T-cell (primary cell): ENCODE measurements at regions not wholly inside any gene's neighbourhood (a gene's known extent, or its start where the extent isn't known, plus 50 kb on each side); places are given as distances from the start of the nearest gene placed in this dataset.

Source experiments
- ATAC-seq, 4 experiments: fragments of 200-7000 bp in 3 of 4; fragments of 150-1000 bp in 1 of 4; cut with Tn5 transposase; replicated peaks in 1 of 4; 1 replicate in 3 of 4; 2 replicates in 1 of 4; pipeline ENCODE4 v1.10.0; 2021; ENCODE audit warnings: moderate library complexity in 3 of 4, mild to moderate bottlenecking in 2 of 4, moderate number of reproducible peaks in 1 of 4
- CTCF ChIA-PET, 2 donors: fragments of 300-600 bp; sonication (Branson Sonifier 250); formaldehyde crosslinking; loops; one replicate each; lab custom pipeline; 2022; ENCODE audit warnings: antibody characterized with exemption in 2 of 2; lab: Charles Lee
- POLR2A ChIA-PET, 2 donors: fragments of 300-600 bp; sonication (Branson Sonifier 250); formaldehyde crosslinking; loops; one replicate each; lab custom pipeline; 2022; ENCODE audit warnings: antibody characterized with exemption in 2 of 2; lab: Charles Lee
- DNase-seq, 35 experiments: peaks; one replicate each; pipeline versions ENCODE4 v3.0.0 to v3.0.0-alpha.2; 2013 to 2023
- H3K27ac ChIP-seq: one replicate; pipeline ENCODE4 v1.5.1; 2013; ENCODE audit warnings: low read length
- H3K27me3 ChIP-seq, 2 experiments: replicated peaks in 1 of 2; 1 replicate in 1 of 2; 2 replicates in 1 of 2; pipeline versions ENCODE4 v1.6.1 to v1.7.0; 2013; ENCODE audit warnings: low read length in 1 of 2, mixed read lengths in 1 of 2; ENCODE audit not compliant: control insufficient read depth in 2 of 2, insufficient read depth in 2 of 2; ENCODE audit errors: extremely low read depth in 1 of 2
- H3K36me3 ChIP-seq, 2 donors: 1 replicate in 1 of 2; 2 replicates in 1 of 2; pipeline versions ENCODE4 v1.6.1 to v1.7.0; 2013; ENCODE audit warnings: low read length in 1 of 2; ENCODE audit not compliant: control insufficient read depth in 2 of 2, insufficient read depth in 1 of 2; ENCODE audit errors: extremely low read depth in 1 of 2
- H3K4me1 ChIP-seq, 2 experiments: 1 replicate in 1 of 2; 2 replicates in 1 of 2; pipeline versions ENCODE4 v1.6.1 to v1.7.0; 2013; ENCODE audit warnings: low read length in 2 of 2, mixed read lengths in 1 of 2; ENCODE audit not compliant: insufficient read depth in 2 of 2, control insufficient read depth in 1 of 2; ENCODE audit errors: extremely low read depth in 1 of 2
- H3K4me3 ChIP-seq, 2 donors: 1 replicate in 1 of 2; 2 replicates in 1 of 2; pipeline versions ENCODE4 v1.5.1 to v1.7.0; 2013; ENCODE audit warnings: mild to moderate bottlenecking in 2 of 2, low read length in 1 of 2, moderate library complexity in 1 of 2; ENCODE audit not compliant: control insufficient read depth in 1 of 2; ENCODE audit errors: extremely low read depth in 1 of 2
- H3K9me3 ChIP-seq: 2 replicates; pipeline ENCODE4 v1.7.0; 2013
- H3K27ac Mint-ChIP-seq, 2 donors: one replicate each; pipeline ENCODE4 v1.8.0; 2020 to 2021; ENCODE audit warnings: mild to moderate bottlenecking in 2 of 2, mixed read lengths in 2 of 2
- H3K27me3 Mint-ChIP-seq, 2 donors: one replicate each; pipeline ENCODE4 v1.8.0; 2021 to 2022; ENCODE audit warnings: mixed read lengths in 2 of 2
- H3K36me3 Mint-ChIP-seq: one replicate; pipeline ENCODE4 v1.8.0; 2021; ENCODE audit warnings: mixed read lengths
- H3K4me1 Mint-ChIP-seq, 3 donors: one replicate each; pipeline ENCODE4 v1.8.0; 2020 to 2022; ENCODE audit warnings: mixed read lengths in 3 of 3, mild to moderate bottlenecking in 1 of 3
- H3K4me3 Mint-ChIP-seq, 3 donors: one replicate each; pipeline ENCODE4 v1.8.0; 2020 to 2022; ENCODE audit warnings: mild to moderate bottlenecking in 3 of 3, mixed read lengths in 3 of 3, moderate library complexity in 3 of 3
- H3K9me3 Mint-ChIP-seq, 3 donors: one replicate each; pipeline ENCODE4 v1.8.0; 2020 to 2022; ENCODE audit warnings: mixed read lengths in 3 of 3
- WGBS: methylation state at CpG from one replicate; pipeline ENCODE4 v1.1.5; 2013; ENCODE audit warnings: missing lambda C conversion rate; ENCODE audit not compliant: insufficient coverage; 5-methylcytosine and 5-hydroxymethylcytosine counted together

- ATAC-seq: no peak
- Mint-ChIP-seq H3K27me3 (peaks cover 8 to 37% of the 10 kb centered on the region in 2 donors), H3K4me1 (no peaks in the 10 kb centered on the region), H3K27ac (no peak overlapping the region), H3K9me3 (no peaks in the 10 kb centered on the region), H3K36me3 (no peaks in the 10 kb centered on the region), H3K4me3 (no peak overlapping the region)
- Histone ChIP-seq H3K36me3 (no peaks in the 10 kb centered on the region), H3K9me3 (no peaks in the 10 kb centered on the region), H3K4me1 (no peaks in the 10 kb centered on the region), H3K27me3 (peaks cover 0 to 3% of the 10 kb centered on the region in 2 experiments), H3K4me3 (no peak overlapping the region), H3K27ac (no peak overlapping the region)
- ChIA-PET POLR2A (no interaction called here), CTCF (no interaction called here)
- no peak for DNase-seq
- WGBS: 46% methylated on average over 15 of the region's 23 CpGs
Observed at GRCh38 chr16:55189682-55190636, 134.0 kb upstream of the IRX6 start.

- no peak overlapping the region for H3K4me3 Mint-ChIP-seq
- ChIA-PET POLR2A (no interaction called here), CTCF (no interaction called here)
- Histone ChIP-seq H3K9me3 (no peaks in the 10 kb centered on the region), H3K4me3 (no peak overlapping the region), H3K36me3 (no peaks in the 10 kb centered on the region), H3K27ac (no peak overlapping the region), H3K27me3 (peaks cover 0 to 3% of the 10 kb centered on the region in 2 experiments), H3K4me1 (no peaks in the 10 kb centered on the region)
- no peaks in the 10 kb centered on the region for H3K4me1 Mint-ChIP-seq
- no peak for DNase-seq
- H3K36me3 Mint-ChIP-seq: no peaks in the 10 kb centered on the region
- peaks cover 9 to 22% of the 10 kb centered on the region in 2 donors for H3K27me3 Mint-ChIP-seq
- no peak overlapping the region for H3K27ac Mint-ChIP-seq
- ATAC-seq: no peak
- no peaks in the 10 kb centered on the region for H3K9me3 Mint-ChIP-seq
Observed at GRCh38 chr16:55192734-55193133, 131.3 kb upstream of the IRX6 start.

- WGBS: 79% methylated on average over 6 of the region's 9 CpGs
- H3K27ac Mint-ChIP-seq: no peak overlapping the region
- DNase-seq (no peak), ATAC-seq (no peak)
- H3K36me3 Mint-ChIP-seq: no peaks in the 10 kb centered on the region
- Histone ChIP-seq H3K27me3 (peaks cover 0 to 5% of the 10 kb centered on the region in 2 experiments), H3K36me3 (no peaks in the 10 kb centered on the region), H3K27ac (no peak overlapping the region), H3K9me3 (no peaks in the 10 kb centered on the region), H3K4me3 (no peak overlapping the region), H3K4me1 (no peaks in the 10 kb centered on the region)
- POLR2A ChIA-PET: no interaction called here
- no peaks in the 10 kb centered on the region for H3K4me1 Mint-ChIP-seq
- no peaks in the 10 kb centered on the region for H3K9me3 Mint-ChIP-seq
- CTCF ChIA-PET: no interaction called here
- H3K27me3 Mint-ChIP-seq: peaks cover 0 to 1% of the 10 kb centered on the region in 2 donors
- no peak overlapping the region for H3K4me3 Mint-ChIP-seq
Observed at GRCh38 chr16:55203570-55203969, 120.4 kb upstream of the IRX6 start.

- H3K36me3 ChIP-seq: no peaks in the 10 kb centered on the region
- Mint-ChIP-seq H3K4me1 (no peaks in the 10 kb centered on the region), H3K4me3 (no peak overlapping the region), H3K36me3 (no peaks in the 10 kb centered on the region), H3K27ac (no peak overlapping the region), H3K27me3 (peaks cover 0 to 1% of the 10 kb centered on the region in 2 donors), H3K9me3 (no peaks in the 10 kb centered on the region)
- ATAC-seq: no peak
- H3K27me3 ChIP-seq: peaks cover 0 to 5% of the 10 kb centered on the region in 2 experiments
- no peak overlapping the region for H3K27ac ChIP-seq
- H3K4me1 ChIP-seq: no peaks in the 10 kb centered on the region
- CTCF ChIA-PET: no interaction called here
- no CpG with 5 or more reads among the region's 1 CpG for WGBS
- H3K9me3 ChIP-seq: no peaks in the 10 kb centered on the region
- no peak overlapping the region for H3K4me3 ChIP-seq
- DNase-seq: no peak
- POLR2A ChIA-PET: no interaction called here
Observed at GRCh38 chr16:55204069-55204468, 119.9 kb upstream of the IRX6 start.

- CTCF ChIA-PET: no interaction called here
- Histone ChIP-seq H3K36me3 (no peaks in the 10 kb centered on the region), H3K9me3 (no peaks in the 10 kb centered on the region), H3K4me3 (no peak overlapping the region), H3K4me1 (no peaks in the 10 kb centered on the region), H3K27ac (no peak overlapping the region), H3K27me3 (peaks cover 0 to 5% of the 10 kb centered on the region in 2 experiments)
- Mint-ChIP-seq H3K27me3 (peaks cover 0 to 1% of the 10 kb centered on the region in 2 donors), H3K27ac (no peak overlapping the region), H3K4me1 (no peaks in the 10 kb centered on the region), H3K4me3 (no peak overlapping the region), H3K9me3 (no peaks in the 10 kb centered on the region), H3K36me3 (no peaks in the 10 kb centered on the region)
- DNase-seq: no peak
- POLR2A ChIA-PET: no interaction called here
- WGBS: no CpG with 5 or more reads among the region's 2 CpGs
- no peak for ATAC-seq
Observed at GRCh38 chr16:55204923-55205322, 119.1 kb upstream of the IRX6 start.

GRCh38 chr16:55207693-55208428, 116.1 kb upstream of the IRX6 start:
- Mint-ChIP-seq H3K27me3 (peaks cover 0 to 1% of the 10 kb centered on the region in 2 donors), H3K36me3 (no peaks in the 10 kb centered on the region), H3K9me3 (no peaks in the 10 kb centered on the region), H3K27ac (no peak overlapping the region), H3K4me1 (no peaks in the 10 kb centered on the region), H3K4me3 (no peak overlapping the region)
- Histone ChIP-seq H3K4me3 (no peak overlapping the region), H3K9me3 (no peaks in the 10 kb centered on the region), H3K4me1 (no peaks in the 10 kb centered on the region), H3K27ac (no peak overlapping the region), H3K36me3 (no peaks in the 10 kb centered on the region), H3K27me3 (peaks cover 0 to 5% of the 10 kb centered on the region in 2 experiments)
- ATAC-seq: no peak
- no peak for DNase-seq
- ChIA-PET POLR2A (no interaction called here), CTCF (no interaction called here)
- WGBS: 56% methylated on average over 4 of the region's 7 CpGs
